ENCODE measurements at regions not wholly inside any gene's neighbourhood (a gene's known extent, or its start where the extent isn't known, plus 50 kb on each side); places are given as distances from the start of the nearest gene placed in this dataset.

DNA sequence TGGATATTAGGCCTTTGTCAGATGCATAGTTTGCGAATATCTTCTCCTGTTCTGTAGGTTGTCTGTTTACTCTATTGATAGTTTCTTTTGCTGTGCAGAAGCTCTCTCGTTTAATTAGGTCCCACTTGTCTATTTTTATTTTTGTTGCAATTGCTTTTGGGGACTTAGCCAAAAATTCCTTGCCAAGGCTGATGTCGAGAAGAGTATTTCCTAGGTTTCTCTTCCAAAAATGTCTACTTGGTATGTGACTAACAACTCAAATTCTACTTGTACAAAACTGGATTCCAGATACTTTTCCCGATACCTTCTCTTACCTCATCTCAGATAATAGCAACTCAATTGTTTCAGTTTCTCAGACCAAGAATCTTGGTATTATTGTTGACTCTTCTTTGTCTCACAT lies 142.4 kb upstream of the GLRA2 start:
- Histone ChIP-seq H3K27ac (no peak overlapping the region), H3K4me3 (ENCODE audit: low read depth, low read length) (no peak overlapping the region), H3K27me3 (replicated peaks) (no peaks in the 10 kb centered on the region), H3K36me3 (replicated peaks) (no peaks in the 10 kb centered on the region)
- in situ Hi-C loops (cut with HindIII; ENCODE audit: low pct_ligation_motif_present, low sequenced_read_pairs): no loop called here
- no peak for DNase-seq
- TF ChIP-seq, protein P1, sequence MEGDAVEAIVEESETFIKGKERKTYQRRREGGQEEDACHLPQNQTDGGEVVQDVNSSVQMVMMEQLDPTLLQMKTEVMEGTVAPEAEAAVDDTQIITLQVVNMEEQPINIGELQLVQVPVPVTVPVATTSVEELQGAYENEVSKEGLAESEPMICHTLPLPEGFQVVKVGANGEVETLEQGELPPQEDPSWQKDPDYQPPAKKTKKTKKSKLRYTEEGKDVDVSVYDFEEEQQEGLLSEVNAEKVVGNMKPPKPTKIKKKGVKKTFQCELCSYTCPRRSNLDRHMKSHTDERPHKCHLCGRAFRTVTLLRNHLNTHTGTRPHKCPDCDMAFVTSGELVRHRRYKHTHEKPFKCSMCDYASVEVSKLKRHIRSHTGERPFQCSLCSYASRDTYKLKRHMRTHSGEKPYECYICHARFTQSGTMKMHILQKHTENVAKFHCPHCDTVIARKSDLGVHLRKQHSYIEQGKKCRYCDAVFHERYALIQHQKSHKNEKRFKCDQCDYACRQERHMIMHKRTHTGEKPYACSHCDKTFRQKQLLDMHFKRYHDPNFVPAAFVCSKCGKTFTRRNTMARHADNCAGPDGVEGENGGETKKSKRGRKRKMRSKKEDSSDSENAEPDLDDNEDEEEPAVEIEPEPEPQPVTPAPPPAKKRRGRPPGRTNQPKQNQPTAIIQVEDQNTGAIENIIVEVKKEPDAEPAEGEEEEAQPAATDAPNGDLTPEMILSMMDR (IDR thresholded peaks at IDR 0.05; ENCODE audit: low read depth, low read length, missing control alignments): no peak

DNA sequence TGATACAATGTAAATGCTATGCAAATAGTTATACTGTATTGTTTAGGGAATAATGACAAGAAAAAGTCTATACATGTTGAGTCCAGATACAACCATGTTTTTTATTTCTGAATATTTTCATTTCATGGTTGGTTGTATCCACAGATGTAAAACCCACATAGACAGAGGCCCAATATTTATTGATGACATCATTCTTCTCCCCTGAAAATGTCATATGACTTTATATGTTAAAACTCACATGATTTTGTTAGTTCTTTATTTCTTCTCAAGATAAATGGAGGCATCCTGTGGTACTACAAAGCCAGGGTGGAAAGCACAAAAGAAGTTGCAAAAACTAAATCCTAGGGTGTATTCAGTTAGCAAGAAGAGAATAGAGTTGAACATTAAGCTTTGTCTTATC lies 149.3 kb upstream of the GLRA2 start:
- TF ChIP-seq, protein P1 (IDR thresholded peaks at IDR 0.05; ENCODE audit: low read depth, low read length, missing control alignments): no peak
- Histone ChIP-seq H3K4me3 (ENCODE audit: low read depth, low read length) (no peak overlapping the region), H3K36me3 (replicated peaks) (no peaks in the 10 kb centered on the region), H3K27ac (no peak overlapping the region), H3K27me3 (replicated peaks) (no peaks in the 10 kb centered on the region)
- in situ Hi-C loops (cut with HindIII; ENCODE audit: low pct_ligation_motif_present, low sequenced_read_pairs): no loop called here
- no peak for DNase-seq

DNA sequence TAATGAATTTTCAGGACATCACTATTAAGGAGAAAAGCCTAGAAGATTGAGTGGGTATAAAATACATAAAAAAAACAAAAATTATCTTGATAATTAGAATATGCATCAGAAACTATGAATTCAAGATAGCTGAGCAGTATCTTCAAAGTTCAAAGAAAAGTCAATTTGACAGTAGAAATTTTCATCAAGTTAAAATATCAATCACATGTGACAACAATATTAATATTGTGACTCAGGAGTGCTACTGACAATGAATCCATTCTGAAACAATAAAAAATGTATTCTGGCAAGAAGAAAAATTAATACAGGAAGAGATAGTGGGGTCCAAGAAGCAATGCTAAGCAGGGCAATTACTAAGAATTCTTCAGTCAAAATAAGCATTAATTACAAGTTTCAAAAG lies 151.9 kb upstream of the GLRA2 start:
- no peaks in the 10 kb centered on the region for H3K27me3 ChIP-seq (replicated peaks)
- no peak overlapping the region for H3K27ac ChIP-seq
- TF ChIP-seq, protein P1 (IDR thresholded peaks at IDR 0.05; ENCODE audit: low read depth, low read length, missing control alignments): no peak
- no peaks in the 10 kb centered on the region for H3K36me3 ChIP-seq (replicated peaks)
- no peak overlapping the region for H3K4me3 ChIP-seq (ENCODE audit: low read depth, low read length)
- no peak for DNase-seq
- in situ Hi-C loops (cut with HindIII; ENCODE audit: low pct_ligation_motif_present, low sequenced_read_pairs): no loop called here

DNA sequence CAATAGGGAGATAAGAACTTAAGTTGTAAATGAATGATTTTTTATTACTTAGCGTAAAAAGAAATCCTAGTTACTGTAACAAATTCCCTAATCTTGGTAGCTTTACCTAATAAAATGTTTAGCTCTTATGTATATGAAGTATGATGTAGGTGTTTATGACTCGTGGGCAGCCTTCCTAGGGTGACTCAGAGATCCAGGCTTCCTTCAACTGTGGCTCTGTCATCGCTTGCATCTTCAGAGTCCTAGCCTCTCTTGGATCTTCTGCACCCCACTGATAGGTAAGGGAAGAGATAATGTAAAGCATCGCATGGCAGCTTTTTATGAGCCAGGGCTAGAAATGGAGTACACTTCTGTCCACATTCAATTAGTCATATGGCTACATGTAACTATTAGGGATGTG lies 165.6 kb upstream of the GLRA2 start:
- Histone ChIP-seq H3K4me3 (ENCODE audit: low read depth, low read length) (no peak overlapping the region), H3K27me3 (replicated peaks) (no peaks in the 10 kb centered on the region), H3K36me3 (replicated peaks) (no peaks in the 10 kb centered on the region), H3K27ac (no peak overlapping the region)
- in situ Hi-C loops (cut with HindIII; ENCODE audit: low pct_ligation_motif_present, low sequenced_read_pairs): no loop called here
- DNase-seq: no peak
- TF ChIP-seq, protein P1 (IDR thresholded peaks at IDR 0.05; ENCODE audit: low read depth, low read length, missing control alignments): no peak

DNA sequence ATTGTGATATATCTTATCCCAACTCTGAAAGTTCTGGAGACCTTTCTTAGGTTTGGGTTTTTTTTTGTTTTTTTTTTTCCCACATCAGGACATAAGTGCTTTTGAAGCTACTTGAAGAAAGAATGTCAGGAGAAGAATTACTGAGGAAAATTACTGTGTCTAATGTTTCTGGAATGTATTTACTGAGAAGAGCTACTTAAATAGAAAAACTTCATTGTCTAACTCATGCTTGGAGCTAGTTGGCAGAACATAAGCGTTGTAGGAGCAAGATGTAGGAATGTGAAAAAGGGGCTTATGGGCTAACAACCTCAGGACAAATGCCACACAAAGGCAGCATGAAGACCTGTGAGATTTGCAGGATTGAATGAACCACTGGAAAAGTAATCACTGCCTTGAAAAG lies 166.6 kb upstream of the GLRA2 start:
- Histone ChIP-seq H3K4me3 (ENCODE audit: low read depth, low read length) (no peak overlapping the region), H3K27ac (no peak overlapping the region), H3K36me3 (replicated peaks) (no peaks in the 10 kb centered on the region), H3K27me3 (replicated peaks) (no peaks in the 10 kb centered on the region)
- TF ChIP-seq, protein P1 (IDR thresholded peaks at IDR 0.05; ENCODE audit: low read depth, low read length, missing control alignments): no peak
- in situ Hi-C loops (cut with HindIII; ENCODE audit: low pct_ligation_motif_present, low sequenced_read_pairs): no loop called here
- no peak for DNase-seq

DNA sequence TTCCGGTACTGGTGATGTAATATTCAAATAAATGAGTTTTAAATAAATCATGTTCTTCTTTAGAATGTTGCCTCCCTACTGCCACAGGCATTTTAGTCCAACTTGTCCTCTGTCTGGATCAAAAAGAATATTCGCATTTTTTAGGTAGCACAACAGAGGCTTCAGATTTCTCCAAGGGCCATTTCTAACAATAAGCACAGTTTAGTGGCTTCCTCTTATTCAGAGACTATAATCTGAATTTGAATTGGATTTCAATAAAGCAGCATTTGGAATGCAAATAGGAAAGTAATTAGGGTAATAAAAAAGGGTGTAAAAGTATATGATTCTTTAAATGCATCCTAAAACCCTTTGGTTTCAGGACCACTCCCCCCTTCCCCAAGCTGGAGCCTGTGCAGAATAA lies 167.9 kb upstream of the GLRA2 start:
- in situ Hi-C loops (cut with HindIII; ENCODE audit: low pct_ligation_motif_present, low sequenced_read_pairs): no loop called here
- no peaks in the 10 kb centered on the region for H3K27me3 ChIP-seq (replicated peaks)
- TF ChIP-seq, protein P1 (IDR thresholded peaks at IDR 0.05; ENCODE audit: low read depth, low read length, missing control alignments): no peak
- no peaks in the 10 kb centered on the region for H3K36me3 ChIP-seq (replicated peaks)
- no peak for DNase-seq
- H3K4me3 ChIP-seq (ENCODE audit: low read depth, low read length): no peak overlapping the region
- no peak overlapping the region for H3K27ac ChIP-seq
